OCI-LY3 (cell line): ENCODE measurements at regions not wholly inside any gene's neighbourhood (a gene's known extent, or its start where the extent isn't known, plus 50 kb on each side); places are given as distances from the start of the nearest gene placed in this dataset.

ENCODE experiments used
- H2AFZ ChIP-seq: fragments of 200-600, 300-600 bp; shearing (Covaris generic); 2 replicates; pipeline ENCODE4 v1.6.0; 2014; ENCODE audit warnings: antibody characterized with exemption, low read depth, low read length
- H3K27ac ChIP-seq: fragments of 200-600, 300-600 bp; sonication (generic); 2 replicates; pipeline ENCODE4 v1.5.1; 2014; ENCODE audit warnings: mild to moderate bottlenecking, low read length, moderate library complexity, mixed read lengths
- H3K27me3 ChIP-seq: fragments of 200-600, 300-600 bp; sonication (generic); 2 replicates; pipeline ENCODE4 v1.6.1; 2014; ENCODE audit warnings: low read depth, low read length, mixed read lengths
- H3K36me3 ChIP-seq: fragments of 200-600, 300-600 bp; sonication (generic); replicated peaks from 2 replicates; pipeline ENCODE3; 2014; ENCODE audit warnings: low read depth, low read length, mixed read lengths
- H3K4me1 ChIP-seq: fragments of 300-600, 200-600 bp; sonication (generic); 2 replicates; pipeline ENCODE4 v1.6.1; 2014; ENCODE audit warnings: low read length, mixed read lengths
- H3K4me2 ChIP-seq: fragments of 200-600, 300-600 bp; sonication (generic); 2 replicates; pipeline ENCODE4 v1.6.1; 2014; ENCODE audit warnings: low read length, mixed read lengths
- H3K4me3 ChIP-seq: fragments of 300-600, 200-600 bp; sonication (generic); 2 replicates; pipeline ENCODE4 v1.5.1; 2014; ENCODE audit warnings: antibody characterized with exemption, mild to moderate bottlenecking, low read length, moderate library complexity
- H3K79me2 ChIP-seq: fragments of 300-600, 200-600 bp; shearing (Covaris generic); 2 replicates; pipeline ENCODE4 v1.6.1; 2014; ENCODE audit warnings: mild to moderate bottlenecking, low read length, mixed read lengths
- H3K9ac ChIP-seq: fragments of 300-600, 200-600 bp; shearing (Covaris generic); 2 replicates; pipeline ENCODE4 v1.6.0; 2014; ENCODE audit warnings: mild to moderate bottlenecking, low read length, moderate library complexity
- H3K9me3 ChIP-seq: fragments of 200-600, 300-600 bp; shearing (Covaris generic); 2 replicates; pipeline ENCODE4 v1.6.1; 2014; ENCODE audit warnings: low read length, mixed read lengths; ENCODE audit not compliant: insufficient read depth
- H4K20me1 ChIP-seq: fragments of 200-600, 300-600 bp; sonication (generic); 2 replicates; pipeline ENCODE4 v1.6.1; 2016; ENCODE audit warnings: low read length, mixed read lengths; ENCODE audit not compliant: insufficient read depth
- EZH2phosphoT487 ChIP-seq: fragments of 200-600 bp; shearing (Covaris generic); IDR thresholded peaks from 2 replicates; pipeline ENCODE4 v1.6.1; 2018; ENCODE audit warnings: antibody characterized with exemption, mixed run types, low read depth
- TF ChIP-seq, protein P1 (sequence below): fragments of 200-600, 300-600 bp; sonication (generic); IDR thresholded peaks from 2 replicates; pipeline ENCODE4 v1.5.1; 2014; ENCODE audit warnings: antibody characterized with exemption, low read length, low read depth

DNA sequence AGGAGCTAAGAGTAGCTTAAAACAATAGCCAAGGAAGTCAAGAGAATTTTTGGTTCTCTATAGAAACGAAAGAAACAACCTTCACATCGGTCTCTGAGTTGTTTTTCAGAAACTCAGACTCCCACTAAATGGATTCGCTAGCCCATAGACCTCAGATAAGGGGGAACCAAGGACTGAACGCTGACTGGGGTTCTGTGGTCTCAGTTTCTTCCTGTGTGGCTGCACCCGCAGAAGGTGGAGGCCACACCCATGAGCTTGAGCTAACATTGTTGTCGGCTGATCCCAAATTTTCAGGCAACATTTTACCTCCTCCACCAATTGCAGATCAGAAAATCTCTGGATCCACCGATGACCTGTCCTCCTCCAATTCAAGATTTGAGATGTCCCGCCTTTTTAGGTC, 456.1 kb downstream of the AJAP1 start:
- H3K9me3 ChIP-seq, result no peaks in the 10 kb centered on the region
- H3K4me2 ChIP-seq, result no peak overlapping the region
- TF ChIP-seq, protein P1, sequence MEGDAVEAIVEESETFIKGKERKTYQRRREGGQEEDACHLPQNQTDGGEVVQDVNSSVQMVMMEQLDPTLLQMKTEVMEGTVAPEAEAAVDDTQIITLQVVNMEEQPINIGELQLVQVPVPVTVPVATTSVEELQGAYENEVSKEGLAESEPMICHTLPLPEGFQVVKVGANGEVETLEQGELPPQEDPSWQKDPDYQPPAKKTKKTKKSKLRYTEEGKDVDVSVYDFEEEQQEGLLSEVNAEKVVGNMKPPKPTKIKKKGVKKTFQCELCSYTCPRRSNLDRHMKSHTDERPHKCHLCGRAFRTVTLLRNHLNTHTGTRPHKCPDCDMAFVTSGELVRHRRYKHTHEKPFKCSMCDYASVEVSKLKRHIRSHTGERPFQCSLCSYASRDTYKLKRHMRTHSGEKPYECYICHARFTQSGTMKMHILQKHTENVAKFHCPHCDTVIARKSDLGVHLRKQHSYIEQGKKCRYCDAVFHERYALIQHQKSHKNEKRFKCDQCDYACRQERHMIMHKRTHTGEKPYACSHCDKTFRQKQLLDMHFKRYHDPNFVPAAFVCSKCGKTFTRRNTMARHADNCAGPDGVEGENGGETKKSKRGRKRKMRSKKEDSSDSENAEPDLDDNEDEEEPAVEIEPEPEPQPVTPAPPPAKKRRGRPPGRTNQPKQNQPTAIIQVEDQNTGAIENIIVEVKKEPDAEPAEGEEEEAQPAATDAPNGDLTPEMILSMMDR, result no peak
- TF ChIP-seq EZH2phosphoT487, result no peak
- no peak overlapping the region for H3K27ac ChIP-seq
- H3K36me3 ChIP-seq, result no peaks in the 10 kb centered on the region
- no peak overlapping the region for H3K9ac ChIP-seq
- H3K4me3 ChIP-seq, result no peak overlapping the region
- H2AFZ ChIP-seq, result no peak overlapping the region
- H4K20me1 ChIP-seq, result no peaks in the 10 kb centered on the region
- no peaks in the 10 kb centered on the region for H3K79me2 ChIP-seq
- no peaks in the 10 kb centered on the region for H3K4me1 ChIP-seq
- H3K27me3 ChIP-seq, result no peaks in the 10 kb centered on the region

DNA sequence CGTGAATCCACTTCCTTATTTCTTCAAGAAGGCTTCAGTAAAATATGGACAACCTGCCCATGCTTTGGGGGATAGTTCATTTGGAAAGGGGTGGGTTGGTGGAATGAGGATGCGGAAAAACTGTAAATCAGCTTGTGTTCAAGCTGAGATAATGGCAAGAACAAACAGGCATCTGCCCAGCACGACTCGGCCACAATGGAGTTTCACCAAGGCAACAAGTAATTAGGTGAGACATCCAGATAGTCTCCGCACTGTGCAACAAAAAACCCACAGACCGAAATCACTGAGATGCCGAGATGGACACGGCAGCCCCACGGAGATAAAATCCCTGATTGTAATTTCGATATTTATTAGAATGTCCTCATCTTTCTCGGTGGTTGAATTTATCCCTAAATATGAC, 455.2 kb downstream of the AJAP1 start:
- no peak overlapping the region for H2AFZ ChIP-seq
- H3K27ac ChIP-seq, result no peak overlapping the region
- no peaks in the 10 kb centered on the region for H3K4me1 ChIP-seq
- H3K4me2 ChIP-seq, result no peak overlapping the region
- H3K9ac ChIP-seq, result no peak overlapping the region
- H3K36me3 ChIP-seq, result no peaks in the 10 kb centered on the region
- TF ChIP-seq EZH2phosphoT487, result no peak
- TF ChIP-seq, protein P1, result no peak
- no peaks in the 10 kb centered on the region for H3K27me3 ChIP-seq
- H3K79me2 ChIP-seq, result no peaks in the 10 kb centered on the region
- no peaks in the 10 kb centered on the region for H3K9me3 ChIP-seq
- H4K20me1 ChIP-seq, result no peaks in the 10 kb centered on the region
- no peak overlapping the region for H3K4me3 ChIP-seq

DNA sequence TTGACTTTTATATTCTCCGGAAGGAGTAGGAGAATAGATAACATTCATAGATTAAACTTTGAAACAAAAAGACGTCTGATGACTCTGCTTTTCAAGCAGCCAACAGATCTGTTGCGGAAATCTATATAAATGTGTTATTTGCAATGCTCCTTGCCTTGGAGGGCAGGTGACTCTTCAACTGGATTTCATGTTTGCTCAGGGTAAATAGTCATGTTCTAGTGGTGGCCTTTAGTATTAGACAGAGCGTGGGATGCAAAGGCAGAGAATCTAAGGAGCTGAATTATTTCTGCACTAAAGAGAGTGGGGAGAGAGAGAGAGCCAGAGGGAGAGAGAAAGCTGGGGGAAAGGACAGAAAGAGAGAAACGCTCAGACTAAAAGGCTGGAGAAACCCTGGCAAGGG, 454.3 kb downstream of the AJAP1 start:
- Histone ChIP-seq H3K4me3 (no peak overlapping the region), H3K9ac (no peak overlapping the region), H3K9me3 (no peaks in the 10 kb centered on the region), H3K27ac (no peak overlapping the region), H3K4me1 (no peaks in the 10 kb centered on the region), H3K79me2 (no peaks in the 10 kb centered on the region), H4K20me1 (no peaks in the 10 kb centered on the region), H3K27me3 (no peaks in the 10 kb centered on the region), H3K4me2 (no peak overlapping the region), H3K36me3 (no peaks in the 10 kb centered on the region), H2AFZ (no peak overlapping the region)
- TF ChIP-seq, protein P1, result no peak
- no peak for TF ChIP-seq EZH2phosphoT487

DNA sequence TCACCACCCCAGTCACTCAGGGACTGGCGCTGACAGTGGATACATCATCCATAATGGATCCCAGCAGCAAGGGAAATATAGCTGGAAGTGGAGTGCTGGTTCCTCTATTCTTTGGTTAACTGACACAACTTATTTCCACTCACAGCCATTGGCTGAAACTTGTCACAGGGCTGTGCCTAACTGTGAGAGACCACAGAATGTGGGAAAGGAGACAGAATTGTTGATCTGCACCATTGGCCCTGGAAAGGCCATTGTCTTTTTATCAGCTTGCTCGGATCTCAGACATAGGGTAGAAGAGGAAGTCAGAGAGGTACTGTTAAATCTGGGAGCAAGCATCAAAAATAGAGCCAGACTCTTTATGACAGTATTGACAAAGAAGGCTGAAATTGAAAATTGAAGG, 451.3 kb downstream of the AJAP1 start:
- H2AFZ ChIP-seq, result no peak overlapping the region
- H3K4me2 ChIP-seq, result no peak overlapping the region
- H3K9me3 ChIP-seq, result no peaks in the 10 kb centered on the region
- no peaks in the 10 kb centered on the region for H3K36me3 ChIP-seq
- no peaks in the 10 kb centered on the region for H4K20me1 ChIP-seq
- no peak overlapping the region for H3K9ac ChIP-seq
- no peak overlapping the region for H3K27ac ChIP-seq
- no peaks in the 10 kb centered on the region for H3K4me1 ChIP-seq
- TF ChIP-seq, protein P1, result no peak
- TF ChIP-seq EZH2phosphoT487, result no peak
- H3K27me3 ChIP-seq, result no peaks in the 10 kb centered on the region
- H3K4me3 ChIP-seq, result no peak overlapping the region
- no peaks in the 10 kb centered on the region for H3K79me2 ChIP-seq
